CD4-positive, alpha-beta T cell (primary cell): ENCODE measurements at regions not wholly inside any gene's neighbourhood (a gene's known extent, or its start where the extent isn't known, plus 50 kb on each side); places are given as distances from the start of the nearest gene placed in this dataset.

Source experiments
- ATAC-seq: fragments of 200-7000 bp; cut with Tn5 transposase; one replicate; pipeline ENCODE4 v1.10.0; 2022; ENCODE audit warnings: mild to moderate bottlenecking; ENCODE audit not compliant: poor library complexity
- CTCF ChIA-PET: fragments of 350-600 bp; sonication (Branson Sonifier 250); formaldehyde crosslinking; loops from one replicate; lab custom pipeline; 2021; ENCODE audit warnings: antibody characterized with exemption, inconsistent platforms; lab: Charles Lee
- POLR2A ChIA-PET: fragments of 350-600 bp; sonication (Branson Sonifier 250); formaldehyde crosslinking; loops from one replicate; lab custom pipeline; 2021; ENCODE audit warnings: antibody characterized with exemption, inconsistent platforms; lab: Charles Lee
- DNase-seq, 14 experiments: peaks; one replicate each; pipeline ENCODE4 v3.0.0-alpha.2; 2013 to 2020; ENCODE audit warnings: mixed read lengths in 2 of 14
- H3K27ac ChIP-seq, 2 donors: one replicate each; pipeline versions ENCODE4 v1.5.1 to v1.7.0; 2013; ENCODE audit warnings: low read length in 2 of 2, low read depth in 1 of 2, mild to moderate bottlenecking in 1 of 2
- H3K27me3 ChIP-seq, 2 experiments: 1 replicate in 1 of 2; 2 replicates in 1 of 2; pipeline versions ENCODE4 v1.6.1 to v1.7.0; 2013; ENCODE audit warnings: low read length in 2 of 2, control low read depth in 1 of 2, mild to moderate bottlenecking in 1 of 2, moderate library complexity in 1 of 2; ENCODE audit not compliant: insufficient read depth in 2 of 2, control insufficient read depth in 1 of 2
- H3K36me3 ChIP-seq: one replicate; pipeline ENCODE4 v1.6.1; 2013; ENCODE audit warnings: low read length, control low read depth; ENCODE audit not compliant: insufficient read depth
- H3K4me1 ChIP-seq: one replicate; pipeline ENCODE4 v1.6.1; 2013; ENCODE audit warnings: low read length, control low read depth; ENCODE audit not compliant: insufficient read depth
- H3K4me3 ChIP-seq: one replicate; pipeline ENCODE4 v1.5.1; 2013; ENCODE audit warnings: mild to moderate bottlenecking, low read length, moderate library complexity
- H3K9me3 ChIP-seq, 2 experiments: 1 replicate in 1 of 2; 2 replicates in 1 of 2; pipeline versions ENCODE4 v1.6.1 to v1.7.0; 2013; ENCODE audit warnings: low read length in 2 of 2, mild to moderate bottlenecking in 2 of 2, control low read depth in 1 of 2, moderate library complexity in 1 of 2; ENCODE audit not compliant: control insufficient read depth in 1 of 2, insufficient read depth in 1 of 2
- H3K27ac Mint-ChIP-seq: one replicate; pipeline ENCODE4 v1.8.0; 2020; ENCODE audit warnings: mixed read lengths
- H3K27me3 Mint-ChIP-seq: one replicate; pipeline ENCODE4 v1.8.0; 2021; ENCODE audit warnings: mixed read lengths
- H3K36me3 Mint-ChIP-seq: one replicate; pipeline ENCODE4 v1.8.0; 2021; ENCODE audit warnings: low read depth, mixed read lengths
- H3K4me1 Mint-ChIP-seq: one replicate; pipeline ENCODE4 v1.8.0; 2021; ENCODE audit warnings: low read depth, mixed read lengths
- H3K4me3 Mint-ChIP-seq: one replicate; pipeline ENCODE4 v1.8.0; 2020; ENCODE audit warnings: mild to moderate bottlenecking, mixed read lengths
- H3K9me3 Mint-ChIP-seq: one replicate; pipeline ENCODE4 v1.8.0; 2020; ENCODE audit warnings: mixed read lengths
- intact Hi-C, 2 experiments: fragments of 100-400 bp; cut with DNase I in 1 of 2; cut with micrococcal nuclease in 1 of 2; formaldehyde crosslinking; loops; one replicate each; pipeline versions ENCODE4 v1.15.1 to v1.9.0; 2023 to 2025; cut with DNase I, micrococcal nuclease
- TF ChIP-seq, protein P1 (sequence below): fragments of 200-600 bp; IDR thresholded peaks from one replicate; pipeline ENCODE4 v1.8.0; 2022; ENCODE audit warnings: antibody characterized with exemption, mild to moderate bottlenecking

DNA sequence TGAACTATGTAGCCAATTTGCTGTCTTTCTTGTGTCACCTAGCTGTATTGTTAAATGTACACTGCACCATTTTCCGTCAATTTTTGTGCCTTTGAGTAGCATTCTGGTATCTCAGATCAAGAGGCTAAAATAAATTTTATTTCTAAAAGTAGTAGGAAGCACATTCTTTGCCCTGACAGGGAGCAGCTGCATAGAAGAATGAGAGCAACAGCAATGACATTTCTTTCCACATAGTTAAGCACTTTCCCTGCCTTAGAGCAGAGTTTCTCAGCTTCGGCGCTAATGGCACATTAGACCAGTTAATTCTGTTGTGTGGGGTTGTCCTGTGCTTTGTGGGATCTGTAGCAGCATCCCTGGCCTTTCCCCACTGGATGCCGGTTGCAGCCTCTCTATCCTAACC lies 173.9 kb downstream of the CHIC2 start:
- no peak for ATAC-seq

DNA sequence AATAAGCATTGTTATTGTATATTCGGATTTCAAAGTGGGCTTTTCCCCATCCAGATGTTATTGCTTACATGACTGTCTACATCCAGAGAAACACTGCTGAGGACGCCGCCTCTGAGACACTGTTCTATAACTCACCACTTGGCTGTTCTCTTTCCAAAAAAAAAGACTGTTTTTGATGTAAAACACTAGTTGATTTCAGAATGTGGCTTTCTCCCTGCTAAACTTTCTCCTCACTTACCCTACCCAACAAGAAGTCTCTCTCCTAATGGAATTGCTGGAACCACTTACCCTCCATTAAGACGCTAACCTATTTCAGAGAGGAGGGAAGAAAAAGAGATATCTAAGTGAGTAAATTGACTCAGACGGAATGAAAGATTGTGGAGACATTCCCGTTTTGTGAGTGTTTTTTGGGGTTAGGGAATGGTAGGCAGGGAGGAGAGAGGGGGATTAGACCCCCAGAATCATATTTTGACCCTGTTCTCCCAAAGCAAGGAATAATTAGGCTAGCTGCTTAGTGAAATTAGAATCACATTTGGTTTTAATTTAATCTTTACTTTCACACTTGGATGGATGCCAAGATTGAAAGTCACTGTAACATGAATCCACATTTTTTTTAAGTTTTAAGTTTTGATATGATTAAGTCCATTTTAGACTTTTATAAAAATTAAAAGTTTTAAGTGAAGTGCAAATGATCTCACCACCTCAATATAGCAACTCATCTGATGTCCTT lies 174.9 kb downstream of the CHIC2 start:
- Histone ChIP-seq H3K27ac (no peak overlapping the region), H3K27me3 (peaks cover 0 to 2% of the 10 kb centered on the region in 2 experiments), H3K9me3 (no peaks in the 10 kb centered on the region), H3K4me1 (no peaks in the 10 kb centered on the region), H3K4me3 (no peak overlapping the region), H3K36me3 (no peaks in the 10 kb centered on the region)
- Mint-ChIP-seq H3K27ac (no peak overlapping the region), H3K36me3 (no peaks in the 10 kb centered on the region), H3K27me3 (peaks cover 12% of the 10 kb centered on the region), H3K4me3 (no peak overlapping the region), H3K4me1 (no peaks in the 10 kb centered on the region), H3K9me3 (no peaks in the 10 kb centered on the region)
- TF ChIP-seq, protein P1, sequence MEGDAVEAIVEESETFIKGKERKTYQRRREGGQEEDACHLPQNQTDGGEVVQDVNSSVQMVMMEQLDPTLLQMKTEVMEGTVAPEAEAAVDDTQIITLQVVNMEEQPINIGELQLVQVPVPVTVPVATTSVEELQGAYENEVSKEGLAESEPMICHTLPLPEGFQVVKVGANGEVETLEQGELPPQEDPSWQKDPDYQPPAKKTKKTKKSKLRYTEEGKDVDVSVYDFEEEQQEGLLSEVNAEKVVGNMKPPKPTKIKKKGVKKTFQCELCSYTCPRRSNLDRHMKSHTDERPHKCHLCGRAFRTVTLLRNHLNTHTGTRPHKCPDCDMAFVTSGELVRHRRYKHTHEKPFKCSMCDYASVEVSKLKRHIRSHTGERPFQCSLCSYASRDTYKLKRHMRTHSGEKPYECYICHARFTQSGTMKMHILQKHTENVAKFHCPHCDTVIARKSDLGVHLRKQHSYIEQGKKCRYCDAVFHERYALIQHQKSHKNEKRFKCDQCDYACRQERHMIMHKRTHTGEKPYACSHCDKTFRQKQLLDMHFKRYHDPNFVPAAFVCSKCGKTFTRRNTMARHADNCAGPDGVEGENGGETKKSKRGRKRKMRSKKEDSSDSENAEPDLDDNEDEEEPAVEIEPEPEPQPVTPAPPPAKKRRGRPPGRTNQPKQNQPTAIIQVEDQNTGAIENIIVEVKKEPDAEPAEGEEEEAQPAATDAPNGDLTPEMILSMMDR, result no peak
- intact Hi-C loops, result no loop called here
- CTCF ChIA-PET, result no interaction called here
- POLR2A ChIA-PET, result no interaction called here
- no peak for ATAC-seq
- no peak for DNase-seq

More for the DNA sequence above, 173.9 kb downstream of the CHIC2 start:
- Histone ChIP-seq H3K4me3 (no peak overlapping the region), H3K4me1 (no peaks in the 10 kb centered on the region), H3K9me3 (no peaks in the 10 kb centered on the region), H3K27me3 (peaks cover 0 to 2% of the 10 kb centered on the region in 2 experiments), H3K27ac (no peak overlapping the region), H3K36me3 (no peaks in the 10 kb centered on the region)
- Mint-ChIP-seq H3K4me1 (no peaks in the 10 kb centered on the region), H3K27me3 (peaks cover 5% of the 10 kb centered on the region), H3K4me3 (no peak overlapping the region), H3K9me3 (no peaks in the 10 kb centered on the region), H3K27ac (no peak overlapping the region), H3K36me3 (no peaks in the 10 kb centered on the region)
- intact Hi-C loops, result no loop called here
- ChIA-PET CTCF (no interaction called here), POLR2A (no interaction called here)
- TF ChIP-seq, protein P1, result no peak
- DNase-seq, result no peak

DNA sequence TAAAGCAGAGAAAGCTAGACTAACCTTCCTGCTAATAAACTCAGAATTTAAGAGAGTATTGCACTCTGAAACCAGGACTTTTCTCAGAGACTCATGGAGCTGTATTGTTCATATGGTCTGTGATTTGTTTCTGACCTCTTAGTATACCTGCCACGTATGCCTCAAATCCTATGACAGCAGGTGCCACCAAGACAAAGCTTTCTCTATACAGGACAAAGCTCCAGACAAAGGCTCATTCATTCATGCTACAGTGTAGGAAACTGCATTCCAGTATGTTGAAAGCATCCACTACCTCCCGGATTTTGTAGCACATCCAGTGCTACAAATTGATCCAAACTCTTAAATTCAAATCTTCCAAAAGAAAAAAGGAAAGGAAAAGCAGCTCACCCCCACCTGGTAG lies 178.3 kb downstream of the CHIC2 start:
- no peaks in the 10 kb centered on the region for H3K36me3 ChIP-seq
- no peak for ATAC-seq
- Mint-ChIP-seq H3K4me1 (no peaks in the 10 kb centered on the region), H3K36me3 (no peaks in the 10 kb centered on the region), H3K27me3 (peaks cover 7% of the 10 kb centered on the region), H3K9me3 (peaks cover 2% of the 10 kb centered on the region), H3K27ac (no peak overlapping the region), H3K4me3 (no peak overlapping the region)
- H3K27ac ChIP-seq, result no peak overlapping the region
- DNase-seq, result no peak
- no peaks in the 10 kb centered on the region for H3K9me3 ChIP-seq
- intact Hi-C loops, result no loop called here
- H3K4me1 ChIP-seq, result no peaks in the 10 kb centered on the region
- POLR2A ChIA-PET, result no interaction called here
- no peak overlapping the region for H3K4me3 ChIP-seq
- TF ChIP-seq, protein P1, result no peak
- CTCF ChIA-PET, result no interaction called here
- peaks cover 0 to 2% of the 10 kb centered on the region in 2 experiments for H3K27me3 ChIP-seq
